GM21619 (cell line): ENCODE measurements at regions not wholly inside any gene's neighbourhood (a gene's known extent, or its start where the extent isn't known, plus 50 kb on each side); places are given as distances from the start of the nearest gene placed in this dataset.

Source experiments
- ATAC-seq: cut with Tn5 transposase; IDR thresholded peaks from one replicate; pipeline ENCODE4 v1.9.1; 2021; ENCODE audit not compliant: unreplicated experiment

DNA sequence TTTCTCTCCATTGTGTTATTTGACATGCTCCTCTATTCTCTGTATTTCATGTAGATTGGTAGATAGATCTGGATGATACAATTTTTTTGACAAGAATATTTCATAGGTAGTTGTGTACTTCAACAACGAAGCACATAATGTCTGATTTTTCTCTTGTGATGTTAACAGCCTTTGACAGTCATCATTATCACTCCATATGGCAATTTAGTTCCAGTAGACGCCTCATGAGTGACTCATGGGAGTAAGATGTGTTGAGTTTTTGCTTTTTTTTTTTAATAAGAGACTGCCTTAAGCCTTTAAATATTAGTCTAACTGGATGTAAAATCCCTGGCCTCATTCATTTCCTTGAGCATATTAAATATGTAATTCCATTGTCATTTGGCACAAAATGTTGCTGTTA lies 123.5 kb upstream of the ZNF32 start:
- no peak for ATAC-seq

DNA sequence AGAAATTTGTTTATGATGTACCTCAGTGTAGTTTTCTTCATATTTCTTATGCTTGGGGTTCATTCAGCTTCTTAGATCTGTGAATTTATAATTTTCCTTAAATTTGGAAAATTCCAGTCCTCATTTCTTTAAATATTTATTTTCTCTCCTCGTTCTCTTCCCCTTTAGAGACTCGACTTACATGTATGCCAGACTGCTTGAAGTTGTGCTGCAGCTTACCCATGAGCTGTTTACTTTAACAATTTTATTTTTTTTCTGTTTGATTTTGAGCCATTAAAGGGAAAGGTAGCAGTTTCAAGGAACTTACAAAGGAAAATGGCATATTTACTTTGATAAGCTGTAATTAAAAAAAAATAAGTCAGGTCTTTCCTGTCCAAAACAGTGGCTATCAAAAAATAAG lies 123.0 kb upstream of the ZNF32 start:
- no peak for ATAC-seq

DNA sequence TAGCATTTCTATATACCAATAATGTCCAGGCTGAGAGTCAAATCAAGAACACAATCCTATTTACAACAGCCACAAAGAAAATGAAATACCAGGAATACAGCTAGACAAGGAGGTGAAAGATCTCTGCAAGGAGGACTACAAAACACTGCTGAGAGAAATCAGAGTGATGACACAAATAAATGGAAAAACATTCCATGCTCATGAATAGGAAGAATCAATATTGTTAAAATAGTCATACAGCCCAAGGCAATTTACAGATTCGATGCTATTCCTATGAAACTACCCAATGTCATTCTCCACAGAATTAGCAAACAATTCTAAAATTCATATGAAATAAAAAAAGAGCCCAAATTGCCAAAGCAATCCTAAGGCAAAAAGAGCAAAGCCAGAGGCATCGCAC lies 116.8 kb upstream of the ZNF32 start:
- ATAC-seq: no peak

DNA sequence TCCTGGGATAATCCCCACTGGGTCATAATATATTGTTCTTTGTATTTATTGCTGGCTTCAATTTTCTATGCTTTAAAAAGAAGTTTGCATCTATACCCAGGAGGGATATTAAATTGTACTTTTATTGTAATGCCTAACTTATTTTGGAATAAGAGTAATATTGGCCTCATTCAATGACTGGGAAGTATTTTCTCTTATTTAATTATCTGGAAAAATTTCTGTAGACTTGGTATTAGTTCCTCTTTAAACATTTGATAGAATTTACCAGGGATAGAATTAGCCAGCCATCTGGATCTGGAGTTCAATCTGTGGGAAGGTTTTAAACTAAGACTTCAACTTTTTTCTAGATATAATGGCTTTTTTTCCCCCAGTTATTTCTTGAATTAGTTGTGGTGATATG lies 115.2 kb upstream of the ZNF32 start:
- no peak for ATAC-seq

DNA sequence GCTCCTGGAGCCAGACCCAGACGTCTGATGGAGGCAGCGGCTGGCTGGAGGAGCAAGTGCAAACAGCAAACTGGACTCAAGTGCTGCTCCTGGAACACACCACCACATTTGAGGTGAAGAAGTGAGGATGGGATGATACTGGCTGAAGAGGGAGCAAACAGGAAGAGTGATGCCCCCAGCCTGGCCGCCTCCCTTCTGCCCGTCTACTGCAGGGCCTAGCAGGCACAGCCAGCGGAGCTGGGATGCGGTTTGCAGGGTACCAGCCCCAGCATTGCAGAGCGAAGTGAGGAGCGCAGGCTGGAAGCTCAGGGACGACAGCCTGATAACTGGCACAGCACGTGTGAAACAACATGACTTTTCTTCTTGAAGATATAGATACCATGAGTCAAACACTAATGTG lies 111.8 kb upstream of the ZNF32 start:
- no peak for ATAC-seq

DNA sequence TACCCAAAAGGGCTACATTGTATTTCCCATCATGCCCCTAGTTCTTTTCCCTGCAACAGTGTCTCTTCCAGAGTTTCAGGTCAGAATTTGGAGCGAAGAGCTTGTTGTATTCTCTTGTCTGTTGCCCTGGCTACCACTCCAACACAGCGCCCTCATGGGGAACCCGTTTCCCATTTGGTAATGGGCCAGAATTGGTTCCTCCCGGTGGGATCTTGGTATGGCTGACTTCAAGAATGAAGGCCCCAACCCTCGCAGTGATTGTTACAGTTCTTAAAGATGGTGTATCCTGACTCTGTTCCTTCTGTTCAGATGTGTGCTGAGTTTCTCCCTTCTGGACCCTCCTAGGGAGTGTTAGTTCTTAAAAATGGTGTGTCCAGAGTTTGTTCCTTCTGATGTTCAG lies 110.5 kb upstream of the ZNF32 start:
- no peak for ATAC-seq

DNA sequence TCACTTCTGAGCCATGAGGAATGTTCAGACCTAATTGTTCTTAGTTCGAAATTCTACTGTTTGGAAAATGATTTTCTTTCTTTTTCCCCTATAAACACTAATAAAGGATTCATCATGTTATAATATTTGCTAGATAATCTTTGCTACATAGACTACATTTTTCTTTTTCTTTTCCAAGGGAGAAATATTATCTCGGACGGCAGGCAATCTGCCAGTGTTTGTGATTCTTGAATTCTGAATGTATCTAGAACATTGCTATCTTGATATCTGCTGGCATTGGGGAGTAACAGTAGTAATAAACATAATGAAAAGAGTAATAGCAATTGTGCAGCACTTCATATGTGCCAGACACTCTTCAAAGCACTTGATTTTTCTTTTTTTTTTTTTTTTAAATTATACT lies 107.7 kb upstream of the ZNF32 start:
- ATAC-seq: no peak

DNA sequence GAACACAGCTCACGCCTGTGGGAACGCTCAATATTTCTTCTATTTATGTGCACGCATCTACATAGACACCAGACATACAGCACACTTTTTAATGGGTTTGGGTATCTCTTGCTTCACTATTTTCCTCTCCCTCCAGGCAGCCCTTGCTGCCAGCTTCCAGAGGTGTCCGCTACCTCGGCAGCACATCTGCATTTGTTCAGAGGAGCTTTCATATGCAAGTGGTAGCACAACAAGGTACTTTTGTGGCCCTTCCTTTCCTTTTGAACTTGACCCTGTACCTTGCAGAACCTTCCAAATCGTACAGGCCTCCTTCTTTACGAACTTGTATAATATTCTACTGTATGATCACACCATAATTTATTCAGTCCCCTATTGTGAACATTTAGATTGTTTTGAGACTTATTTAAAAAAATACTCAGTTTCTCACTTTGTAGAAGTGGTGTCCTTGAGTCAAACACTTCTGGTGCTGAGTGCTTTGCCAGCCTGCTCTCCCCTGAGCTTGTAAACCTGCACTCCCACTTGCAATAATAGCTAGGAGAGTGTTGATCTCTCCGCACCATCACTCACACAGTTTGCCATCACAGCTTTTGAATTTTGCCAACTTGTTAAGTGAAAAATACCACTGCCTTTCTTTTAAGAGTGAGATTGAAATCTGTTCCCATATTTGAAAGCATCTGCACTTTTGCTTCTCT lies 106.0 kb upstream of the ZNF32 start:
- ATAC-seq: no peak

DNA sequence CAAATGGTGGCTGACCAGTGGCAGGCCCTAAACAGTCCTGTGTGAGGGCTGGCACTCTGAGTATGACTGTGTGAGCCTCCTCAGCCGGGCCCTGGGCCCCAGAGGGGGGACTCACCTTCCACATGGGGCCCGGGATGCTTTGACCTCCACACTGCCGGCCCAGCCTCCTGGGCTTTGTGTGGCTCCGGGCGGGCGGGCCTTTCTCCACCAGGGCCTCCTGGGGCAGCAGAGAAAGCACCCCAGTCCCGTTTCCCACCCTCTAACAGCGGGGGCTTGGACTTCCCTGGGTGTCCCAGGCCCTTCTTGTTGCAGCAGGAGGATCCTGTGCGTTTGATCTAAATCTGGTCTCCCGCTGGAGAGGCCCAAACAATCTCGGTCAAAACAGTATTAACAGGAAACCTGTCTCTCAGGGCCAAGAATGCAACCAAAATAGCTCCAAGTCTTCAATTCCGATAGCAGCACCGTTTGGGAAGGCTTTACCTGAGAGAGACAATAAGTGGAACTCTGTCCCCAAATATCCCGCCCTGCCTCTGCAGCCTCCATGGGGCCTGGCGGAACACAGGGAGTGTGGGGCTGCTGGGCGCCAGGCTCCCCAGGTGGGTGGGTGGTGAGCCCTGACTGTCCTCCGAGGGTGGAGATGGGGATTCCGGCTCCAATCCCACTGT lies 104.8 kb upstream of the ZNF32 start:
- ATAC-seq: no peak

DNA sequence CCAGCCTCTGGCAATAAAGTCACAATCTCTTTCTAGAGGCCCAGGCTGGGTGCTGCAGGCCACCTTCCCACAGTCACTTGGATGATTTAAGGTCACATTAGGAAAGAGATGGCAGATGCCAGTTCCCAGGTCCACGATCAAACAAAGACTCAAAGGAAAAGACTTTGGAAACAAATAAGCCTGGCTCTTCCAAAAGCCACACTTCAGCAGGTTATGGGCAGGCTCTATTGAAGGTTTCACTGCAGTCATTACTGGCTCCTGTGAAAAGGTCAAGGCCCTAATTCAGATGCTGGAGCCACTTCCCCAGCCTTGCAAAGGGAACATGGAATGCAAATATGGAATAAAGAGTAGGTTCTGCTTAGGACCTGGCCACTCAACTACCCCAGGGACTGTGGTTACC lies 104.0 kb upstream of the ZNF32 start:
- no peak for ATAC-seq

DNA sequence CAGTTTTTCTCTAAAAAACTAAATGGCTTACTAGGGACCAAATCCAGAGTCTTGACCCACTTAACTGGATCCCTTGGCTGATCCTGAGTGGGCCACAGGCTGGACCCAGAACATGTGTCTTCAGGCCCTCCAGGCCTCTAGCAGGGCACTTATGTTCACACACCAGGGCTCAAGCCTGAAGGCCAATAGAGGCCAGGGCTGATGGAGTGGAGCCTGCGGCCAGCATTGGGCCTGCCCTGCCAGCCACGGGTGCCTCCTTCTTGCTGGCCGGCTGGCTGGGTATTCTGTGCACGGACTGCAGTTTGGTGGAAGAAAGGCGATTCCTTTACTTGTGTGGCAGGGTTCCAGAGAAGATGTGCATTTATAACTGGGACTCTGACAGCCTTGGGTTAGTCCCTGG lies 103.0 kb upstream of the ZNF32 start:
- ATAC-seq: no peak

DNA sequence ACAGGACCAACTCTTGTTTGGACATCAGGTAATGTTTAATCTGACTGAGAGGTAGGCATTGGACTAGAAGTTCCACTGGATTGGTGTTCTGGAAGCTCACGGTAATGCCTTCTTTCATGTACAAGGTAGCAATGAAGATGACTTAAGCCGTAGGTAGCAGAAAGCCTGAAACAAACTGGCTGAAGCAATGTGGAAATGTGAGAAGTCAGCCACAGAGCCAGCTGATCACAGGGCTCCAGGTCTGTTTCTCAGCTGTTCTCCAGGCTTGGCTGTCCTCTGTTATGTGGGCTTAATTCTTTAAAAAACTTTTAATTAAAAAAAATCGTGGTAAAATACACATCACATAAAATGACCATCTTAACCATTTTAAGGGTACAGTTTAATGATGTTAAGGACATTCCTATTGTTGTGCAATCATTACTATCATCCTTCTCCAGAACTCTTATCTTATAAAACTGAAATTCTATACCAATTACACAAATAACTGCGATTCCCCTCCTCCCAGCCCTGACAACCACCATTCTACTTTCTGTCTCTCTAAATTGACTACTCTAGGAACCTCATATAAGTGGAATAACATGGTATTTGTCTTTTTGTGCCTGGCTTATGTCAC lies 101.4 kb upstream of the ZNF32 start:
- no peak for ATAC-seq

DNA sequence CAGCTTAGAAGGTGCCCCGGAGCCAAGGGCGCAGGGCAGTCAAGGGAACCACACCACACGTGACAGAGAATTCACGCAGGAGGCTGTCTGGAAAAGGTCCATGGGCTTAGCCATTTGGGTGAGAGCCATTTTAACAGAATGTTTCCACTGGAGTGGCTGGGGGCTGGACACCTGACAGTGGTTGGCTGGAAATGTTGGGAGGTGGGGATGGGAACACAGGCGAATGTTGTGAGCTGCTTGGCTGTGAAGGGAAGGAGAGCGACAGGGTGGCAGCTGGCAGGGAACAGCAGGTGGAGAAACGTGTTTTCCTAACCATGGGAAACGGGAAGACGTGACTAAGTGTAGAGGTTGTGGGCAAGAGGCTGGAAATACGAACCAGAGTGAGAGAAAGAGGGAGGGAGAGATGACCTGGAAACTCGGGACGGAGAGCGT lies 100.5 kb upstream of the ZNF32 start:
- no peak for ATAC-seq

DNA sequence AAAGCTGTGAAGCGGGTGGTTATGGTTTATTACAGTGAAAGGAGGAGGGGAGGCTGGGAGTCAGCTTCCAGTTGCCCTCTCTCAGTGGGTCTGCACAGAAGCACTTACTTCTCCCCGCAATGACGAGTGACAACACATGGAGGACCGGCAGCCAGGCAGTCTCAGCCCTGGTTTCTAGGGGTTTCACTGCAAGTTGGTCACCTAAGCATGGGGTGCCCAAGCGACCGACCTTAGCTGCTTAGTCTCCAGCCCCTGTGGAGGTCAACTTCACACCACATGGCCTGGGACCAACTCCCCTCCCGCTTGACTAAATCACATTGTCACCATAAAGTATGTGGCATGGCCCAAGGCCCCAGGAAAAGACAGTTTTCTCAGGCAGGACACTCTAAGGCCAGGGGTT lies 99.9 kb upstream of the ZNF32 start:
- no peak for ATAC-seq

DNA sequence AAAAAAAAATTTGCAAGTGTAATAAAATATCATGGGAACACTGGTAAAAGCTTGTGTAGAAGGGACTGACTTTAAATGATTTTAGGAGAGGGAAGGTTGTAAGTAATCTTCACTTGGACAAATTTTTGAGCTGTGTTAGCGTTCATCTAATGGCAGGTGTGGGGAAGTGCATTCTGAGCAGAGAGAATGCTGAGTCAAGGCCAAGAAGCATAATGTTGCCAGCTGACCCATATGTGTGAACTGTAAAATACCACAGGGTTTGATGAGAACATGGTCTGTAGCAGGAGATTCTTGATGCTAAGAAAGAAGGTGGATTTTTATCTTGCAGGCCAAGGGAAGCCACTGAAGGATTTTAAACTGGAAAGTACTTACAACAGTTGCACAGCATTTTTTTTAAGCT lies 98.2 kb upstream of the ZNF32 start:
- ATAC-seq: no peak

DNA sequence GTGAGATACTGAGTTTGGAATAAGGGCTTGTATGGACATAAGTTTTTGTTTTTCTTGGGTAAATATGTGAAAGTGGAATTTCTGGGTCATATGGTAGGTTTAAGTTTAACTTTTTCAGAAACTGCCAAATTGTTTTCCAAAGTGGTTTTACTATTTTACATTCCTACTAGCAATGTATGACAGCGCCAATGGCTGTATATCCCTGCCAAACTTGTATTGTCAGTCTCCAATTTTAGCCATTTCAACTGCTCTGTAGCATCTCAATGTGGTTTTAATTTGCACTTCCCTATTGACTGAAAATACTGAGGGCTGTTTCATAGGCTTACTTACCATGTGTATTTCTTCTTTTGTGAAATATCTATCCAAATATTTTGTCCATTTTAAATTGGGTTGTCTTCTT lies 90.5 kb upstream of the ZNF32 start:
- no peak for ATAC-seq

DNA sequence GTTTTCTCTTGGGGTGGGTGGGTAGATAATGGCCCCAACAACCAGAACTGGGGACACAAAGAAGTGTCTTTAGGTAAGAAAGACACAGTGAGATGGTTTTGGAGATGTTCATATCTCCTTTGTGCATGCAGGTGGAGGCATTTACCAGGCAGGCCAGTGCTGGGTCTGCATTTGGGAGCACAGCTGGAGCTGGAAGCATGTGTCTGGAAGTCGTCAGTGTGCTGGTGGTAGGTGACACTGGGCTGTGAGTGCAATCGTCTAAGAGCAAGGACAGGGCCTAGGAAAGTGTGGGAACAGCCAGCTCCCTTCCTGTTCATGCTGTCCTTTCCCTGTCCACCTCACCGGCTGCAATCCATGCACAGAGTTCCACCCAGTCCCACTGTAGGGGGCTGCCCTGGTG lies 88.3 kb upstream of the ZNF32 start:
- ATAC-seq: no peak

DNA sequence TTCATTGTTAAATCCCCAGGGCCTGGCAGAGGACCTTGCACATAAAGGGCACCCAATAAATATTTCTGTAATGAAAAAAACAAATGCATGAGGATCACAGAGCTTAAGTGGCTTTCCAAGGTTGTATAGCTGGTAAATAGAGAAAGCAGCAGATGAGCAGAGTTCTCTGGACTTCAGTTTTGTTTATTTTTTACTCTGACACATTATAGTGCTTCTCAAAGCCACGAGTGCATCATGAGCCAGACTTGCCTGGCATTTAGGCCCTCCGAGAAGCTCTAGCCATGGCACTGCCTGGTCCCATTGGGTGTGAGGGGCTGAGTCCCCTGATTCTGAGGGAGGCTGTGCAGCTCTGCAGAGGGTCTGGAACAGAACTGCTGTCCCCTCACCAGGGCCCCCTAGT lies 87.2 kb upstream of the ZNF32 start:
- no peak for ATAC-seq

DNA sequence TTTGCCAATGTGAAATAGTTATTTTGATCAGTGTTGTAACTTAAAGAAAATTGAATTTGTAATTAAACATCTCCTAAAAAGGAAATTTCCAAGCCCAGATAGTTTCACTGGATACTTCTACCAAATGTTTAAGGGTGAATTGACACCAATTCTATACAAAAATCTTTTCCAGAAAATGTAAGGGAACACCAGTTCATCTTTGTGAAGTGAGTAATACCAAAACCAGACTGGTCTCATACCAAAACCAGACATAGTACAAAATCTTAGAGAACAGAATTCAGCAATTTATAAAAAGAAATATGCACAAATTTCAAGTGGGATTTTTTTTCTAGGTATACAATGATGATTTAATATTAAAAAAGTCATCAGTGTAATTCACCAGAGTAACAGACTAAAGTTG lies 86.0 kb upstream of the ZNF32 start:
- no peak for ATAC-seq

DNA sequence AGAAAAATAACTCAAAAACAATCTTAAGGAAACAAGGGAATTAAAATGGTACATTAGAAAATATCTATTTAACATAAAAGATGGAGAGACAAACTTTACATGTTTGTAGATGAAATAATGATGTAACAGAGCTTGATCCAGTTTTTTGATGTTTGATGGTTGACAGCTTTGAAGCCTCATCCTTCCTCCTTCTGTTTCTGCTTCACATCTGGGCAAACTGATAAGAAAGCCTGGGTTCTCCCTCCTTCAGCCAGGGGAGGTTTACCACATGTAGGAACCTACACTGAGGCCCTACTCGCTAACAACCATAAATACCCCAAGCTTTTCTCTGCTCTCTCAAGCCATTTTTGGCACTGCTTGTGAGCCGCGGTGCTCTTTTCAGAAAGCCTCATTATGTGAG lies 82.8 kb upstream of the ZNF32 start:
- ATAC-seq: no peak

DNA sequence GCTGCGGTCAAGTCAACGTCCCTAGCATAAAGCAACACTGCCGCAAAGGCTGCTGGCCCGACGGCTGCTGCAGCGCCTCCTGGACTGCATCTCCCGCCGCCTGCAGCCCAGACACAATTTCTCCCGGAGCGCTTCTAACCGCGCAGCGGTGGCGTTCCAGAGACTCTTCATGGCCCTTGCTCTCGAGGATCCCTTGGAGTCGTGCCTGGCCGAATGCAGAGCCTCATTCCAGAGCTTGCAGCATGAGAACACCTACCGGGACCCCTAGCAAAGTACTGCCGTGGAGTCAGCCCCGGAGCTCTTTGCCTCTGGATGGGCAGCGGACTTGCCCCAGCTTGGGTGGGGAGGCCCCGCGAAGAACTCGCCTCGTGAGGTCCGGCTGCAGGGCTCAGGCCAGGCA lies 79.7 kb upstream of the ZNF32 start:
- ATAC-seq: no peak

DNA sequence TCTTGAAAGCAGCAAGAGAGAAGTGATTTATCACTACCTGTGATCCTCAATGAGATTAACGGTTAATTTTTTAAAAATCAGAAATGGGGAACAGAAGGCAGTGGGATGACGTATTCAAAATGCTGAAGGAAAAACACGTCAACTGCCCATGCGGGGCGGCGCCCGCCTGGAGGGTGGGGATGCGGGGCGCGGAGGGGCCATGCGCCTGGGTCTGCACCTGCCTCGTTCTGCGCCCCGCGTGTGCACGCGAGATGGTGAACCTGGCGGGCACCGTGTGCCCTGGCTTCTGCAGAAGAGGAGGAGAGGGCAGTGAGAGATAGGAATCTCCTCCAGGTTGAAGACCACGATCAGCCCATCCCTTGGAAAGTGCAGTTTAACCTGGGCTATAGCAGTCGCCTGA lies 79.3 kb upstream of the ZNF32 start:
- ATAC-seq: no peak

DNA sequence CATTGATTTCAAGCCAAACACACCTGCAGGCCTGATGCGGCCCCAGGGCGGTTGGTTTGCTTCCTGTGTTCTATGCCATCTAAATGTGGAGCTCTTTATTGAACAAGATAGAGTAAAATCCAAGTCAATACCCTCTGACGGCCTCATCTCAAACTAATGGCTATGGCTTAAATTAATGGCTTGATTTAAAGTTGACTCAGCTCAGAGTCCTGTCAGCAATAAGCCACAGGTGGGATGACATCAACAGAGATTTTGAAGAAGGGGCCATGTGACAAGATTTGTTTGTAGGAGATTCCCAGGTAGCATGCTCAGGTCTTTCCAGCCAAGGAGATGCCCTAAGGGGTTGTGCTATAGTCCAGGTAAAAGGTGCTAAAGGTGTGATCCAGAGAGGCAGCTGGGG lies 66.7 kb upstream of the ZNF32 start:
- ATAC-seq: no peak
